ENCODE measurements at regions not wholly inside any gene's neighbourhood (a gene's known extent, or its start where the extent isn't known, plus 50 kb on each side); places are given as distances from the start of the nearest gene placed in this dataset.

DNA sequence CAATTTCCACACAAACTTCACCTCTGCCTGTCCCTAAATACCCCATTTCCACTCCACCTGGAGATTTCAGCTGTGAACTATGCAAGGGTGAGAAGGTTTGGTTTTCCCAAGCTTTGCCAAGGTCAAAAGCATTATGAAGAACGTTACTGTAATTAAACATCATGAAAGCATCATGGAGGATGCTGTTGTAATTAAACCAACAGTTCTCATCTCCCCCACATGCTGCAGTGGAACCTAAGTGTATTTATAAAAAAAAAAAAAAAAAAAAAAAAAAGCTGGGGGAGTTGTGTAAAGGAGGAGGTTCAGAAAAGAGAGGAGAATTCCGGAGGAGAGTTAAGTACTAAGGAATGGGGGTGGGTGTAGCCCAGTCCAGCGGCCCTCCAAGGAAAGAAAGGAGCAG, 474.9 kb upstream of the JARID2 start (continued):
- TF ChIP-seq, protein P1, sequence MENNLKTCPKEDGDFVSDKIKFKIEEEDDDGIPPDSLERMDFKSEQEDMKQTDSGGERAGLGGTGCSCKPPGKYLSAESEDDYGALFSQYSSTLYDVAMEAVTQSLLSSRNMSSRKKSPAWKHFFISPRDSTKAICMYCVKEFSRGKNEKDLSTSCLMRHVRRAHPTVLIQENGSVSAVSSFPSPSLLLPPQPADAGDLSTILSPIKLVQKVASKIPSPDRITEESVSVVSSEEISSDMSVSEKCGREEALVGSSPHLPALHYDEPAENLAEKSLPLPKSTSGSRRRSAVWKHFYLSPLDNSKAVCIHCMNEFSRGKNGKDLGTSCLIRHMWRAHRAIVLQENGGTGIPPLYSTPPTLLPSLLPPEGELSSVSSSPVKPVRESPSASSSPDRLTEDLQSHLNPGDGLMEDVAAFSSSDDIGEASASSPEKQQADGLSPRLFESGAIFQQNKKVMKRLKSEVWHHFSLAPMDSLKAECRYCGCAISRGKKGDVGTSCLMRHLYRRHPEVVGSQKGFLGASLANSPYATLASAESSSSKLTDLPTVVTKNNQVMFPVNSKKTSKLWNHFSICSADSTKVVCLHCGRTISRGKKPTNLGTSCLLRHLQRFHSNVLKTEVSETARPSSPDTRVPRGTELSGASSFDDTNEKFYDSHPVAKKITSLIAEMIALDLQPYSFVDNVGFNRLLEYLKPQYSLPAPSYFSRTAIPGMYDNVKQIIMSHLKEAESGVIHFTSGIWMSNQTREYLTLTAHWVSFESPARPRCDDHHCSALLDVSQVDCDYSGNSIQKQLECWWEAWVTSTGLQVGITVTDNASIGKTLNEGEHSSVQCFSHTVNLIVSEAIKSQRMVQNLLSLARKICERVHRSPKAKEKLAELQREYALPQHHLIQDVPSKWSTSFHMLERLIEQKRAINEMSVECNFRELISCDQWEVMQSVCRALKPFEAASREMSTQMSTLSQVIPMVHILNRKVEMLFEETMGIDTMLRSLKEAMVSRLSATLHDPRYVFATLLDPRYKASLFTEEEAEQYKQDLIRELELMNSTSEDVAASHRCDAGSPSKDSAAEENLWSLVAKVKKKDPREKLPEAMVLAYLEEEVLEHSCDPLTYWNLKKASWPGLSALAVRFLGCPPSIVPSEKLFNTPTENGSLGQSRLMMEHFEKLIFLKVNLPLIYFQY (CRISPR knock-in tag; IDR thresholded peaks at IDR 0.05; ENCODE audit: borderline replicate concordance), result no peak
- TF ChIP-seq ZNF746 (CRISPR knock-in tag; IDR thresholded peaks at IDR 0.05) (no peak), CENPT (CRISPR knock-in tag; IDR thresholded peaks at IDR 0.05; ENCODE audit: low read depth) (no peak), SAP130 (CRISPR knock-in tag; IDR thresholded peaks at IDR 0.05; ENCODE audit: low read depth) (no peak)

DNA sequence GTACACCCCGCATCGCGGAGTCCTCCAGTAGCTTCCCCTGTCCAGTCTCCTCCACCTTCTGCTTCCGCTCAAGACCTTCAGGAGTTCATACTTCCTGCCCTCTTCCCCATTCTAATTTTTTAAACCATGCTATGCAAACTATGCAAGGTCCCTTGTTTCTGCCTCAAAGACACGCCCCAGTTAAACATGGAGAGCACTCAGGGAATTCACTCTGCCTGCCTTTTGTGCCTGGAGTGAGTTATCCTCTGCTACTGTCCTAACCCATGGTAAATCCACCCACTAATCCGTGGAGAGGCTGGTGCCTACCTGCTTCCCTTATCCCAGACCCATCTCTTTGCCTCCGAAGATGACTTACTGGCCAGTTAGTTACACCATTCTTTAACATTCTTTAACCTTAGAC, 473.7 kb upstream of the JARID2 start:
- CTCF ChIA-PET (ENCODE audit: low intra/inter-chr PET ratio, low total read pairs), result no interaction called here
- no TSS peak for BruUV-seq (replicated peaks)
- ATAC-seq, result no peak
- intact Hi-C loops (cut with micrococcal nuclease; ENCODE audit: unreplicated experiment), result no loop called here
- Histone ChIP-seq H2AFZ (ENCODE audit: low read length) (no peak overlapping the region), H3K27ac (ENCODE audit: extremely low read length, insufficient read depth, low read length) (no peak overlapping the region), H3K4me1 (ENCODE audit: insufficient read depth, low read length) (no peaks in the 10 kb centered on the region), H3K36me3 (replicated peaks in 1 of 2; ENCODE audit: control insufficient read depth in 1 of 2, insufficient read depth in 2 of 2, low read length in 2 of 2) (no peaks in the 10 kb centered on the region), H3K27me3 (ENCODE audit: control insufficient read depth in 1 of 2, insufficient read depth in 2 of 2, low read length in 2 of 2) (no peaks in the 10 kb centered on the region), H3K9me3 (ENCODE audit: low read length) (no peaks in the 10 kb centered on the region), H4K20me1 (ENCODE audit: insufficient read depth, low read length) (no peaks in the 10 kb centered on the region), H3K4me3 (replicated peaks in 1 of 3; ENCODE audit: insufficient read depth in 1 of 3, low read depth in 2 of 3, low read length in 3 of 3) (no peak overlapping the region), H3K4me2 (ENCODE audit: low read depth, low read length) (no peak overlapping the region), H3K9ac (ENCODE audit: insufficient read depth, low read depth, low read length) (no peak overlapping the region), H3K79me2 (ENCODE audit: insufficient read depth, low read length) (no peaks in the 10 kb centered on the region)
- 65% methylated on average over 7 of the region's 7 CpGs for WGBS (ENCODE audit: low lambda C conversion rate)
- DNase-seq (ENCODE audit: low spot score), result no peak
- POLR2A ChIA-PET, result no interaction called here
- FAIRE-seq, result no peak
- in situ Hi-C loops (cut with HindIII; ENCODE audit: extremely low pct_ligation_motif_present, low pct_unique_long_range_greater_than_20kb), result no loop called here
- TF ChIP-seq ZNF644 (CRISPR knock-in tag; IDR thresholded peaks at IDR 0.05; ENCODE audit: low read depth), result no peak
- TF ChIP-seq ZNF382 (CRISPR knock-in tag; IDR thresholded peaks at IDR 0.05; ENCODE audit: borderline replicate concordance), result no peak
- no peak for TF ChIP-seq ZNF768 (CRISPR knock-in tag; IDR thresholded peaks at IDR 0.05)
- TF ChIP-seq, protein P2, sequence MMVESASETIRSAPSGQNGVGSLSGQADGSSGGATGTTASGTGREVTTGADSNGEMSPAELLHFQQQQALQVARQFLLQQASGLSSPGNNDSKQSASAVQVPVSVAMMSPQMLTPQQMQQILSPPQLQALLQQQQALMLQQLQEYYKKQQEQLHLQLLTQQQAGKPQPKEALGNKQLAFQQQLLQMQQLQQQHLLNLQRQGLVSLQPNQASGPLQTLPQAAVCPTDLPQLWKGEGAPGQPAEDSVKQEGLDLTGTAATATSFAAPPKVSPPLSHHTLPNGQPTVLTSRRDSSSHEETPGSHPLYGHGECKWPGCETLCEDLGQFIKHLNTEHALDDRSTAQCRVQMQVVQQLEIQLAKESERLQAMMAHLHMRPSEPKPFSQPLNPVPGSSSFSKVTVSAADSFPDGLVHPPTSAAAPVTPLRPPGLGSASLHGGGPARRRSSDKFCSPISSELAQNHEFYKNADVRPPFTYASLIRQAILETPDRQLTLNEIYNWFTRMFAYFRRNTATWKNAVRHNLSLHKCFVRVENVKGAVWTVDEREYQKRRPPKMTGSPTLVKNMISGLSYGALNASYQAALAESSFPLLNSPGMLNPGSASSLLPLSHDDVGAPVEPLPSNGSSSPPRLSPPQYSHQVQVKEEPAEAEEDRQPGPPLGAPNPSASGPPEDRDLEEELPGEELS (CRISPR knock-in tag; IDR thresholded peaks at IDR 0.05), result no peak
- TF ChIP-seq EZH2 (conservative IDR thresholded peaks at IDR 0.05; ENCODE audit: low read depth, low read length), result no peak
- TF ChIP-seq PAX8 (CRISPR knock-in tag; IDR thresholded peaks at IDR 0.05; ENCODE audit: borderline replicate concordance), result no peak
- TF ChIP-seq SETDB1 (CRISPR knock-in tag; IDR thresholded peaks at IDR 0.05; ENCODE audit: borderline replicate concordance), result no peak
- TF ChIP-seq SP5 (CRISPR knock-in tag; IDR thresholded peaks at IDR 0.05; ENCODE audit: borderline replicate concordance, low read depth), result no peak
- TF ChIP-seq, protein P3, sequence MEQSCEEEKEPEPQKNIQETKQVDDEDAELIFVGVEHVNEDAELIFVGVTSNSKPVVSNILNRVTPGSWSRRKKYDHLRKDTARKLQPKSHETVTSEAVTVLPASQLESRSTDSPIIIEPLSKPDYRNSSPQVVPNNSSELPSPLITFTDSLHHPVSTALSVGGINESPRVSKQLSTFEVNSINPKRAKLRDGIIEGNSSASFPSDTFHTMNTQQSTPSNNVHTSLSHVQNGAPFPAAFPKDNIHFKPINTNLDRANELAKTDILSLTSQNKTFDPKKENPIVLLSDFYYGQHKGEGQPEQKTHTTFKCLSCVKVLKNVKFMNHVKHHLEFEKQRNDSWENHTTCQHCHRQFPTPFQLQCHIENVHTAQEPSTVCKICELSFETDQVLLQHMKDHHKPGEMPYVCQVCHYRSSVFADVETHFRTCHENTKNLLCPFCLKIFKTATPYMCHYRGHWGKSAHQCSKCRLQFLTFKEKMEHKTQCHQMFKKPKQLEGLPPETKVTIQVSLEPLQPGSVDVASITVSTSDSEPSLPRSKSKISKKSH (CRISPR knock-in tag; IDR thresholded peaks at IDR 0.05; ENCODE audit: borderline replicate concordance), result no peak
- no peak for TF ChIP-seq CEBPB (IDR thresholded peaks at IDR 0.05; ENCODE audit: borderline replicate concordance, low read depth, low read length)
- TF ChIP-seq, protein P4, sequence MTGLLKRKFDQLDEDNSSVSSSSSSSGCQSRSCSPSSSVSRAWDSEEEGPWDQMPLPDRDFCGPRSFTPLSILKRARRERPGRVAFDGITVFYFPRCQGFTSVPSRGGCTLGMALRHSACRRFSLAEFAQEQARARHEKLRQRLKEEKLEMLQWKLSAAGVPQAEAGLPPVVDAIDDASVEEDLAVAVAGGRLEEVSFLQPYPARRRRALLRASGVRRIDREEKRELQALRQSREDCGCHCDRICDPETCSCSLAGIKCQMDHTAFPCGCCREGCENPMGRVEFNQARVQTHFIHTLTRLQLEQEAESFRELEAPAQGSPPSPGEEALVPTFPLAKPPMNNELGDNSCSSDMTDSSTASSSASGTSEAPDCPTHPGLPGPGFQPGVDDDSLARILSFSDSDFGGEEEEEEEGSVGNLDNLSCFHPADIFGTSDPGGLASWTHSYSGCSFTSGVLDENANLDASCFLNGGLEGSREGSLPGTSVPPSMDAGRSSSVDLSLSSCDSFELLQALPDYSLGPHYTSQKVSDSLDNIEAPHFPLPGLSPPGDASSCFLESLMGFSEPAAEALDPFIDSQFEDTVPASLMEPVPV (CRISPR knock-in tag; IDR thresholded peaks at IDR 0.05), result no peak
- TF ChIP-seq ZNF354B (CRISPR knock-in tag; IDR thresholded peaks at IDR 0.05), result no peak

All from HepG2 (cell line).